ENCODE measurements at regions not wholly inside any gene's neighbourhood (a gene's known extent, or its start where the extent isn't known, plus 50 kb on each side); places are given as distances from the start of the nearest gene placed in this dataset.
"Not testable (repeated sequence)": the region's sequence is repeated elsewhere in the genome, so short reads cannot be mapped to it uniquely, and the experiment has no call there.

DNA sequence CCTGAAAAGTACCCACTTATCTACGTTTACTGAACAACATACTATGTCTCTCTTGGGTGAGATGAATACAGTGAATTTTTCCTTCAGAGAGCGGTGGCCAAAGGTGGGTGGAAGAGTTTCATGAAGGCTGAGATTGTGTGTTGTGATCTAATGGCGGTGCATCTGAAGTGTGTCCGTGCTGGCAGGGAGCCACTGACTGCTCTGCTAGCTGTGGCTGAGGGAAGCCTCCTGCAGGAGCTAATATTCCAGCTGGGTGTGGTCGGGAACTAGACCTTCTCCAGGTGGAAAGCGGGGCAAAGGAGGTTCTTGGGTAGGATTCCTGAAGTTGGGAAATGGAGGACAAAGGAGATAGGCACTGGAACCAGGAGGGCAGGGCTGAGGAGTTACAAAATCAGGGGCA is 69.2 kb upstream of the GRB10 start:
- DNase-seq (ENCODE audit: low read depth) = no peak
- TF ChIP-seq, protein P1, sequence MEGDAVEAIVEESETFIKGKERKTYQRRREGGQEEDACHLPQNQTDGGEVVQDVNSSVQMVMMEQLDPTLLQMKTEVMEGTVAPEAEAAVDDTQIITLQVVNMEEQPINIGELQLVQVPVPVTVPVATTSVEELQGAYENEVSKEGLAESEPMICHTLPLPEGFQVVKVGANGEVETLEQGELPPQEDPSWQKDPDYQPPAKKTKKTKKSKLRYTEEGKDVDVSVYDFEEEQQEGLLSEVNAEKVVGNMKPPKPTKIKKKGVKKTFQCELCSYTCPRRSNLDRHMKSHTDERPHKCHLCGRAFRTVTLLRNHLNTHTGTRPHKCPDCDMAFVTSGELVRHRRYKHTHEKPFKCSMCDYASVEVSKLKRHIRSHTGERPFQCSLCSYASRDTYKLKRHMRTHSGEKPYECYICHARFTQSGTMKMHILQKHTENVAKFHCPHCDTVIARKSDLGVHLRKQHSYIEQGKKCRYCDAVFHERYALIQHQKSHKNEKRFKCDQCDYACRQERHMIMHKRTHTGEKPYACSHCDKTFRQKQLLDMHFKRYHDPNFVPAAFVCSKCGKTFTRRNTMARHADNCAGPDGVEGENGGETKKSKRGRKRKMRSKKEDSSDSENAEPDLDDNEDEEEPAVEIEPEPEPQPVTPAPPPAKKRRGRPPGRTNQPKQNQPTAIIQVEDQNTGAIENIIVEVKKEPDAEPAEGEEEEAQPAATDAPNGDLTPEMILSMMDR (conservative IDR thresholded peaks at IDR 0.05; ENCODE audit: low read depth, low read length) = no peak
- no peak overlapping the region for H3K4me3 ChIP-seq (ENCODE audit: low read depth, low read length)

DNA sequence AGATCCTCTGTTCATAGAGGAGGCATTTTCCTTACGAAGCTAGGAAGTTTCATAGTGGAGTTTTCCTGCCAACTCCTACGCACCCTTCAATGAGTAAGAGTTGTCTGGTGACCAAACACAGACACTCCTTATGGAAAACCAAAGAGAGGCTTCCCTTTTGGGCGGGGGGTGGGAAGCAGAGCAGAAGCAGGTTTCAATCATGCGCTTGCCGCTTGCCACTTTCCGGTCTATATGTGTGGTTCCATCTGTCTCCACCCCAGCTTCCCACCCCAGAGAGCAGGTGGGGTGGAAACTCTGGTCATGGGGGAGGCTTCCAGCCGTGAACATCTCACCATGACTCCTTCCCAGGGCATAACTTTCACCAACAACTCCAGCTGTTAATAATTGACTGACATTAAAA is 68.8 kb upstream of the GRB10 start:
- DNase-seq (ENCODE audit: low read depth) = no peak
- no peak overlapping the region for H3K4me3 ChIP-seq (ENCODE audit: low read depth, low read length)
- TF ChIP-seq, protein P1 (conservative IDR thresholded peaks at IDR 0.05; ENCODE audit: low read depth, low read length) = no peak

DNA sequence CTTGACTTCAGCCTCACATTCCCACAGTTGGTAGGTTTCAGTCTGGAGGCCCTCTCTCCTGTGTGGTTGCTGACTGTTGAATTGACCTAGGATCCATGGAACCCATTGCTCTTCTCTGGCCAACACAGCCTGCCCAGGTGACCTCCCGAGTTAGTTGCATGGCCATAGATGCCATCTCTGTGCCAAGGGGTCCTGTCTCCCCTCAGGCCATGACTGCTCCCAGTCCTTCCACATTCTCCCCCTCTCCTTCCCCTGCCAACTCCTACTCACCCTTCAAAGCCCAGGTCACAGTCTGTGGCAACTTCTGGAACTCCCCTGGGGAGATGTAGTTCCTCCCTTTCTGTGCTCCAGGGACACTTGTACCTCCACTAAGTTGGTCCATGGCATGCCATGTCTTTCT is 67.3 kb upstream of the GRB10 start:
- no peak overlapping the region for H3K4me3 ChIP-seq (ENCODE audit: low read depth, low read length)
- TF ChIP-seq, protein P1 (conservative IDR thresholded peaks at IDR 0.05; ENCODE audit: low read depth, low read length) = no peak
- DNase-seq (ENCODE audit: low read depth) = no peak

DNA sequence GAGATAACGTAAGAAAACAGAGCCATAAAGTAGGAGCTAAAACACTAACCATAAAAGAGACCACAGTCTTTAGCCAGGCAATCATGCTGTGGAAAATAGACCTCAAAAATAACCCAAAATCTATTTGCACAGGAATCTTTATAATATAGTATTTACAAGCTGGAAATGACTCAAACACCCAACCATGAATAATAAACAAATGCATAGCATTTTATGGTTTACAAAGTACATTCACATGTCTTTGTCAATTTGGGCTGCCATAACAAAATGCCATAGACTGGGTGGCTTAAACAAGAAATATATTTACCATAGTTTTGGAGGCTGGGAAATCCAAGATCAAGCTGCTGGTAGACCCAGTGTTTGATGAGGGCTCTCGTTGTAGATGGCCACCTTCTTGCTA is 65.5 kb upstream of the GRB10 start:
- no peak for DNase-seq (ENCODE audit: low read depth)
- TF ChIP-seq, protein P1 (conservative IDR thresholded peaks at IDR 0.05; ENCODE audit: low read depth, low read length) = no peak
- H3K4me3 ChIP-seq (ENCODE audit: low read depth, low read length) = no peak overlapping the region

DNA sequence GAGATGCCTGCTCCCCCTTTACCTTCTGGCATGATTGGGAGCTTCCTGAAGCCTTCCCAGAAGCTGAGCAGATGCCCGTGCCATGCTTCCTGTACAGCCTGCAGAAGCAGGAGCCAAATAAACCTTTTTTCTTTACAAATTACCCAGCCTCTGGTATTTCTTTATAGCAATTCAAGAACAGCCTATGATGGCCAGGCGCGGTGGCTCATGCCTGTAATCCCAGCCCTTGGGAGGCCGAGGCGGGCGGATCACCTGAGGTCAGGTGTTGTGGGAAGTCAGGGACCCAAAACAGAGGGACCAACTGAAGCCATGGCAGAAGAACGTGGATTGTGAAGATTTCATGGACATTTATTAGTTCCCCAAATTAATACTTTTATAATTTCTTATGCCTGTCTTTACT is 62.2 kb upstream of the GRB10 start:
- DNase-seq (ENCODE audit: low read depth); H3K4me3 ChIP-seq (ENCODE audit: low read depth, low read length): not testable (repeated sequence)

DNA sequence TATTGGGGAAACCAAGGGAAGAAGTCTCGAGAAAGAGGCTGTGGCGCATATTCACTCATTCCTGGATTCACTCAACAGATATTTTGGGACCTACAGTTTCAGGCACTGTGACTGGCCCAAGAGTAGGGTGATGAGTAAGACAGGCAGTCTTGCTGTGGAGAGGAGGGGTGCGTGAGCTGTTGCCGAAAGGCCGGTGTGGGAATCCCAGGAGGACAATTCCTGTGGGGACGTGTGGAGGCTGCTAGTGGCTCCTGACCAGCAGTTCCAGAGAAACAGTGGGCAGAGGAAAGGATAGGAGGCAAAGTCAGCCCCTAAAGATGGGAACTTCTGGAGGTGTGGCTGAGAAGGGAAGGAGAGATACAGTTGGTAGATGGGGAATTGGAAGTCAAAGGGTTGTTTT is 59.3 kb upstream of the GRB10 start:
- no peak overlapping the region for H3K4me3 ChIP-seq (ENCODE audit: low read depth, low read length)
- DNase-seq (ENCODE audit: low read depth) = no peak
- TF ChIP-seq, protein P1 (conservative IDR thresholded peaks at IDR 0.05; ENCODE audit: low read depth, low read length) = no peak

DNA sequence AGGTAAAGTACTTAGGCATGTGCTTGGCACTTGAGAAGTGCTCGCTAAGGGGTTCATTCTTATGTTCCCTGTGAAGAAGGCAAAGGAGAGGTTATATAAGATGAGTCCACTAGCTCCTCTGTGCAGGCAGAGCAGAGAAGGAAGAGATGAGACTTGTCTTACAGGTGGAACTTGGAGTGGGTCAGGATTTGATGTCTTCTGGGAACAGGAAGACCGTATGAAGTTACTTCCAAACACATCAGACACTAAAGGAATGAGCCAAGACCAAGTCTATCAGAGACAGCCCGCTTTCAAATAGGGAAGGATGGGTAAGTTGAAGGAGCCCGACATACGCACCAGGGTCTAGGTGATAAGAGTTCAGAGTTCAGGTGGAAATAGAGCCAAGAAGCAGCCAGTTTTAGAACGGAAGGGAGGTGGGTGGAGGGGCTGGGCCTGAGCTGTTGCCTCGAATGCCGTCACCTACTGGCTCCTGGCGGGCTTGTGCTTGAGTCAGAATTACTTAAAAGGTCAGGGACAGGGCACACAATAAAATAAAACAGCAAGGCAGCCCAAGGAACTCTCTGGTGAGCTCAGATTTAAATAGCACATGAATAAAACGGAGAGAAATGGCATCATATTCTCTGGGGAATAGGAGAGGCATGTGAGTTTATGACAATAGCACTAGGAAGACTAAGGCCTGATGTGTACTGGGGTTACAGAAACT is 56.1 kb upstream of the GRB10 start:
- peak; percentile 56 for DNase-seq (ENCODE audit: low read depth)
- no peak overlapping the region for H3K4me3 ChIP-seq (ENCODE audit: low read depth, low read length)
- TF ChIP-seq, protein P1 (conservative IDR thresholded peaks at IDR 0.05; ENCODE audit: low read depth, low read length) = no peak

Data from choroid plexus epithelial cell (primary cell).